ENCODE measurements at regions not wholly inside any gene's neighbourhood (a gene's known extent, or its start where the extent isn't known, plus 50 kb on each side); places are given as distances from the start of the nearest gene placed in this dataset.

DNA sequence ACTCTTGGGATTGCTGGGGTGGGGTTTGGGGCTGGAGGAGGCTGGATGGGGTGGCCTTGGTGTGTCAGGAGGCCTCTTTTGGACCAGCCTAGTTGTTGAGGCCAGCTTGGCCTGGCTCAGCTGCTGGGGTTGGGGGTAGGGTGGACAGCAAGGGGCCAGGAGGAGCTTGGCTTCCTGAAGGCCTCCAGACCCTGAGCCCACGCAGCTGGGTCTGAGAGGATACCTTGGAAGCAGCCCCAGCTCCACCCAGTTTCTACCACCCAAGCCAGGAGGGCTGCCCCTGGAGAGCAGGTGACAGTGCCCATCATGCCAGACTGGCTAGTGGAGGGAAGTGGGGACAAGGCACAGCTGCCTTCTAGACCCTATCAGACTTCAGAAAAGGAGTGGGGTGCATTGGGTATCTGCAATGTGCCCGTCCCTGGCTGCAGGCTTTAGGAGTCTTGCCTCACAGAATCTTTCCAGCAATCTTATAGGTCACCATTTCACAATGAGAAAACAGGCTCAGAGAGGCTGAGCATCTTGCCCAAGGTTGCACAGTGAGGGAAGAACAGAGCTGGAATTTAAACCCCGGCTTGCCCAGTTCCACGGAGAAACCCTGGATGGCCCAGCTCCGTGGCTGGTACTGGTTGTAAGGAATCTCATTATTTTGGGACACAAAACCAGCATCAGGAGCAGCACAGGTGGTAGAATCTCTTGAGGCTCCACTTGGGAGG lies 83.0 kb downstream of the LINGO1 start:
- DNase-seq (ENCODE audit: insufficient read length, low spot score) (no peak), FAIRE-seq (no peak)
- no peak for TF ChIP-seq PAX5 (IDR thresholded peaks at IDR 0.05; ENCODE audit: insufficient read depth, low read length, severe bottlenecking)
- TF ChIP-seq POLR2A (IDR thresholded peaks at IDR 0.05; ENCODE audit: low read depth, low read length) = no peak
- TF ChIP-seq POLR2AphosphoS5 (IDR thresholded peaks at IDR 0.05; ENCODE audit: low read depth, low read length) = no peak
- no peak for TF ChIP-seq POU2F2 (IDR thresholded peaks at IDR 0.05; ENCODE audit: low read depth, low read length)
- no peak for TF ChIP-seq TAF1 (IDR thresholded peaks at IDR 0.05; ENCODE audit: low read depth, low read length)
- TF ChIP-seq SPI1 (IDR thresholded peaks at IDR 0.05; ENCODE audit: low read depth, low read length) = no peak

DNA sequence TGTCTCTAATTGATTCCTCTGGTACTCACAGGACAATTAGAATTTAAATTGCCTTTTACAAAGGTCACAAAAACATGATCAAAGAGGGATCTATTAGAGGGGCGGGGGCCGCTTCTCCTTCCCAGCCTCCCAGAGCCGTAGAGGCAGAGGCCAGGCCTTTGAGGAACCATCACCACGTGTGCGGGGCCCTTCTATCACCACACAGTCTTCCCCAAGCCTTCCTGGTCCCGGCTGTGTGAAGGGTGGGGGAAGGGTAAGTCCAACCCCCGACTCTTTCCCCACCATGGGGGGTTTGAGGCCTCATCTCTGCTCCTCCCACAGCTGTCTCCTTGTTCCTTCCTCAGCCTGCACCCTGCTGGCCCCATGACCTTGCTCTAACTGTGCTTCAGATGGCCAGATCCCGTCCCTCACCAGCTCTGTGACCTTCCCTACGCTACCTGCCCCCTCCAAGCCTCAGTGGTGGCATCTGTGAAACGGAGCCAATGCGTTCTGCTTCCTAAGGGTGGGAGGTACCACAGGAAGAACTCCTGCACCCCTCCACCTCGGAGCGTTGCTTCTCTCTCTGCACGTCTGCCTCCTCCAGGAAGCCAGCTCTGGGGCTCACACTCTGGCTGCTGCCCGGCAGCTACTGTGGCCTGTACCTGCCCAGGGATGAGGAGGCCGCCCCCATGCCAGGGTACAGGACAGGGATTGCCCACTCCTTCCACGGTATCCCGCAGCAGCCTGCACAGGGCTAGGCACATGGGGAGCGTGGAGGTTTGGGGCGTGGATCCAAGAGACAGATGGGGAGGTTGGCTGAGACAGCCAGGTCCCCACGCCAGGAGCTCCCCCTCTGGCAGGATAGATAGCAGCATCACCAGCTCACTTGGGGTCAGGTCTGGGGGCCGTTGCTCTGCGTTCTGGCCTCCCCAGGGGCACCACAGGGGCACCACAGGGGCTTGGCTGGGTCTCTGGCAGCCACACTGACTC lies 83.8 kb downstream of the LINGO1 start:
- FAIRE-seq = no peak
- TF ChIP-seq POLR2AphosphoS5 (IDR thresholded peaks at IDR 0.05; ENCODE audit: low read depth, low read length) = no peak
- TF ChIP-seq POLR2A (IDR thresholded peaks at IDR 0.05; ENCODE audit: low read depth, low read length) = no peak
- no peak for TF ChIP-seq SPI1 (IDR thresholded peaks at IDR 0.05; ENCODE audit: low read depth, low read length)
- no peak for TF ChIP-seq PAX5 (IDR thresholded peaks at IDR 0.05; ENCODE audit: insufficient read depth, low read length, severe bottlenecking)
- DNase-seq (ENCODE audit: insufficient read length, low spot score) = no peak

DNA sequence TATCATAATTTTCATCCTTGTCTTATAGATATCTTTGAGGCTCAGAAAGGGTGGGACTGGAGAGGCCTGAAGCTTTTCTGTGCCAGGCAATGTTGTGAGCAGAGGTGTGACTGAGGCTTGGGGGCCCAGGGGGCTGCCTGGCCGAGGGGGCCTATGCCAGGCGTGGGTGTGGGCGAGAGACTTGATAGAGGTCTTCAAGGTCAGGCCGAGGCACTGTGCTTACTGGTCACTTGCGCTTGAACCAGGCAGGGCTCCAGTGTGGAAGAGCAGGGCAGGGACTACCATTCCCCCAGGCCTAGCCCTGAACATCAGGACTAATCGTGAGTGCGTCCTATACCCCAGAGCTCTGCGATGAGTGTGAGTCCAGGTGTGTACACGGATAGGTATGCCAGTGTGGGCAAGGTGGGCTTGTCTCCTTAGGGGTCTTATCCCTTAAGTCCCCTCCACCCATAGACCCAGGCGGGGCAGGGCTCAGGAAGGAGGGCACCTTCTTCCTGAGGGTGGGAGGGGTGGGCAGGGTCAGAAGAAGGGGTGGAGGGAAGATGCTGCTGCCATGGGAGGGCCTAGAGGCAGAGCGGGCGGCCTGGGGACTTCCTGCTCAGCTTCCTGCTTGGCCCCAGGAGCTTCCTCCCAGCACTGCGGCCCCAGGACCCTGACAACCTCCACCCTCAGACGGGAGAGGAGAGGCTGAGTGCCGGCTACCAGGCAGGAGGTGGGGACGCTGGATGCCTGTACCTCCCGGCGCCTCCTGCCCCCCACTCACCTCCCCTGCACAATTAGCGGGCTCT lies 84.7 kb downstream of the LINGO1 start:
- TF ChIP-seq POLR2AphosphoS5 (IDR thresholded peaks at IDR 0.05; ENCODE audit: low read depth, low read length) (no peak), TAF1 (IDR thresholded peaks at IDR 0.05; ENCODE audit: low read depth, low read length) (no peak), POLR2A (IDR thresholded peaks at IDR 0.05; ENCODE audit: low read depth, low read length) (no peak), PAX5 (IDR thresholded peaks at IDR 0.05; ENCODE audit: insufficient read depth, low read length, severe bottlenecking) (no peak), POU2F2 (IDR thresholded peaks at IDR 0.05; ENCODE audit: low read depth, low read length) (no peak), SPI1 (IDR thresholded peaks at IDR 0.05; ENCODE audit: low read depth, low read length) (no peak)
- FAIRE-seq = no peak
- no peak for DNase-seq (ENCODE audit: insufficient read length, low spot score)

DNA sequence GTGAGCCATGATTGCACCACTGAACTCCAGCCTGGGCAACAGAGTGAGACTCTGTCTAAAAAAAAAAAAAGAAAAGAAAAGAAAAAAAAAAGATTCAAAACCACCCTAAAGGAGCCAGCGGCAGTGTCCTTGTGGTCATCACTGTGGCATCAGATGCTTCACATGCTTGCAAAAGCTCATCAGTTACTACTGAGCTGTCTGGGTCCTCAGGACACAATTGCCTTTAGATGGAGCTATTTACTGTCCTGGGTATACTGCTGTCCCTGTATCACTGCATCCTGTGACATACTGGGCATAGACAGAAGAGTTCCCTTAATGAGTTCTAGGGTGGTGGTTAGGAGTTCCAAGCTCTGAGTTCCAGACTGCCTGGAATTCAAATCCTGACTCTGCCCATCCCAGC lies 85.8 kb downstream of the LINGO1 start:
- no peak for DNase-seq (ENCODE audit: insufficient read length, low spot score)
- no peak for FAIRE-seq

DNA sequence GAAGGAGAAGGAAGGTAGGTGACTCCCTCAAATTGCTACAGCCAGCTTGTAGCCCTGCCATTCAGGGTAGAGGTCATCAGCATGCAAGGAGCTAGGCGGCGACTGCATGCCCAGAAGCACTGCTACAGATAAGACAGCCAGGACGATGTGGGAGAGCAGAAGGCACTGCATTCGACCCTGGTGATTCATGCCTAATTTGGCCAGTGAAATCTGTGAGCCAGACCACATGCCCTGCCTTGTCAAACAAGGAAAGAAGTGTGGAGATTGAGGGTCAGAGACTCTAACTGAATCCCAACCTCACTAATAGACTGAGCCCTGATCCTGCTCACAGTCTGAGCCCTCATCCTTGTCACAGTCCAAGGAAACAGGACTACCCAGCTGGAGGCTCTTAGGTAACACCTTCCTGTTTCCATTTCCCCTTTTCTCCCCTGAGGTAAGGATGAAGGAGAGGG lies 86.6 kb downstream of the LINGO1 start:
- TF ChIP-seq SPI1 (IDR thresholded peaks at IDR 0.05; ENCODE audit: low read depth, low read length) (0 out of 2 replicates have a peak, but pooled peaks have one; percentile 26), POLR2A (IDR thresholded peaks at IDR 0.05; ENCODE audit: low read depth, low read length) (no peak)
- FAIRE-seq (no peak), DNase-seq (ENCODE audit: insufficient read length, low spot score) (no peak)

More for the DNA sequence above, 85.8 kb downstream of the LINGO1 start:
- TF ChIP-seq POLR2AphosphoS5 (IDR thresholded peaks at IDR 0.05; ENCODE audit: low read depth, low read length) (no peak), SPI1 (IDR thresholded peaks at IDR 0.05; ENCODE audit: low read depth, low read length) (no peak), TAF1 (IDR thresholded peaks at IDR 0.05; ENCODE audit: low read depth, low read length) (no peak), POLR2A (IDR thresholded peaks at IDR 0.05; ENCODE audit: low read depth, low read length) (no peak), PAX5 (IDR thresholded peaks at IDR 0.05; ENCODE audit: insufficient read depth, low read length, severe bottlenecking) (no peak), POU2F2 (IDR thresholded peaks at IDR 0.05; ENCODE audit: low read depth, low read length) (no peak)

DNA sequence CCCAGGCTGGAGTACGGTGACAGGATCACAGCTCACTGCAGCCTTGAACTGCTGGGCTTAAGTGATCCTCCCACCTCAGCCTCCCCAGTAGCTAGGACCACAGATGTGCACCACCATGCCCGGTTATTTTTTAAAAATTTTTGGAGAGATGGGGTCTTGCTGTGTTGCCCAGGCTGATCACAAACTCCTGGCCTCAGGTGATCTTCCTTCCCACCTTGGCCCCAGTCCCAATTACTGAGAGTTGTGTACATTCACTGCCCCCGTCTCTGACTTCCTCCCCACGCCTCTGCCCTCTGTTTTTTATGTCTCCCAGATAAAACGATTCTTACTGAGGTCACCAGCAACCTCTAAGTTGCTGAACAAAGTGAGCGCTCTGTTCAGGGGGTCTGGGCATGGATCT lies 87.7 kb downstream of the LINGO1 start:
- no peak for FAIRE-seq
- DNase-seq (ENCODE audit: insufficient read length, low spot score) = no peak
- TF ChIP-seq SPI1 (IDR thresholded peaks at IDR 0.05; ENCODE audit: low read depth, low read length) (no peak), POLR2AphosphoS5 (IDR thresholded peaks at IDR 0.05; ENCODE audit: low read depth, low read length) (no peak), TAF1 (IDR thresholded peaks at IDR 0.05; ENCODE audit: low read depth, low read length) (no peak), POU2F2 (IDR thresholded peaks at IDR 0.05; ENCODE audit: low read depth, low read length) (no peak), POLR2A (IDR thresholded peaks at IDR 0.05; ENCODE audit: low read depth, low read length) (no peak), PAX5 (IDR thresholded peaks at IDR 0.05; ENCODE audit: insufficient read depth, low read length, severe bottlenecking) (no peak)

DNA sequence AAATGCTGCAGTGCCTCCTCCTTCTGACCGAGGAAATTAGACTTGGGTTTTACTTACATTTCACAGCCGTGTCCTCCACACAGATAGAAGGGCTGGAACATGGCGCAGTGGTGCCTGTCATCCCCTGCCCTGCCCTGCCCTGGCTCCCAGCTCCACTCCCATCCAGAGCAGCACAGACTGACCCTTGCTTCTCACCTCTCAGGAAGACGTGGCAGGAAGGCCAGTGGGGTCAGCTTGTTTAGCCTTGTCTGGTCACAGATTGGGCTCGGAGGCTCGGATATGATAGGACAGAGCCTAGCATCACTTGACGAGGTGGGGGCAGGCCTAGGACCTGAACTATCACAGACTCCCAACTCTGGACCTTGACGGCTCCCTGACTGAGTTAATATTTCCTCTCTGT lies 88.5 kb downstream of the LINGO1 start:
- TF ChIP-seq PAX5 (IDR thresholded peaks at IDR 0.05; ENCODE audit: insufficient read depth, low read length, severe bottlenecking) (no peak), TAF1 (IDR thresholded peaks at IDR 0.05; ENCODE audit: low read depth, low read length) (no peak), POU2F2 (IDR thresholded peaks at IDR 0.05; ENCODE audit: low read depth, low read length) (no peak), POLR2AphosphoS5 (IDR thresholded peaks at IDR 0.05; ENCODE audit: low read depth, low read length) (no peak), SPI1 (IDR thresholded peaks at IDR 0.05; ENCODE audit: low read depth, low read length) (no peak), POLR2A (IDR thresholded peaks at IDR 0.05; ENCODE audit: low read depth, low read length) (no peak)
- DNase-seq (ENCODE audit: insufficient read length, low spot score) = no peak
- FAIRE-seq = no peak

DNA sequence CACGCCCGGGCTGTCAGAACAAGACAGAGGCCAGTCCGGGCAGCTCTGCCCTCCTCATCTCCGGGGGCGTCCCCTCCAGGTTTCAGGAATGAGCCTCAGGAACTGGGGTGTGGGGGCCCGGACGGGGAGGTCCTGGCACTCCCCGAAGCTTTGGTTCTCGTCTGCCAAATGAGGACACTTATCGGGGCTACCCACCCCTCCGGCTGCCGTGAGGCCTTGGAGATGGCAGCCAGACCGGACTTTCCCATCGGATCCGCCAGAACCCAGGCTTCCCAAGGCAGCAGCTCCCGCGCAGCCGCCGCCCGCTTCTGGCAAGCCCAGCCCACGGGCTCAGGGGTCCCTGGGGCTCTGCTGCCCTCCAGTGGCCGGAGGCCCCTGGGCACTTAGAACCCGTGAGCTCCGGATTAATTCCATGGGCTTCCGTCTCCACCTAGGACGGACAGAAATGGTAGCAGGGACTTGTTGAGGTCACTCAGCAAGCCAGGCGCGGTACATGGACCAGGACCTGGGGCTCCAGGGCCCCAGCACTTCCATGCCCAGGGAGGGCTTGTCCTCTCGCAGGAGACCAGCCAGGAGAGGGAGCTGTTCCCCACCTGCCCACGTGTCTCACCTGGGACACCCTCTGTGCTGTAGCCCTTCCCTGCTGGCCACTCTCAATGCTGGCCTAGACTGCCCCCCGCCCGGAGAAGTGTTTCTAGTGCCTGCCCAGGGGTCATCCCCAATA lies 89.4 kb downstream of the LINGO1 start:
- FAIRE-seq = peak; percentile 89
- DNase-seq (ENCODE audit: insufficient read length, low spot score) = peak; percentile 89
- TF ChIP-seq POLR2A (IDR thresholded peaks at IDR 0.05; ENCODE audit: low read depth, low read length) (no peak), POLR2AphosphoS5 (IDR thresholded peaks at IDR 0.05; ENCODE audit: low read depth, low read length) (no peak), PAX5 (IDR thresholded peaks at IDR 0.05; ENCODE audit: insufficient read depth, low read length, severe bottlenecking) (no peak), POU2F2 (IDR thresholded peaks at IDR 0.05; ENCODE audit: low read depth, low read length) (peak; percentile 70; the same call in 1 of the 2 replicates), SPI1 (IDR thresholded peaks at IDR 0.05; ENCODE audit: low read depth, low read length) (no peak), TAF1 (IDR thresholded peaks at IDR 0.05; ENCODE audit: low read depth, low read length) (no peak)
